ENCODE measurements at regions not wholly inside any gene's neighbourhood (a gene's known extent, or its start where the extent isn't known, plus 50 kb on each side); places are given as distances from the start of the nearest gene placed in this dataset.

GRCh38 chr5:2207416-2208238 is 324.9 kb upstream of the IRX4 start:
- H3K36me3 ChIP-seq (ENCODE audit: control insufficient read depth in 2 of 4, insufficient read depth in 4 of 4, low read length in 3 of 4), result no peaks in the 10 kb centered on the region
- CTCF ChIA-PET (ENCODE audit: partially characterized antibody), result interaction anchor here (0.9 to 2.5 kb wide), 8 partner anchors 10 to 479 kb away, joined by 3 to 5 read pairs (median 4); no protein-coding TSS in a partner anchor
- no peak overlapping the region for H3K56ac ChIP-seq (replicated peaks; ENCODE audit: insufficient read length, low read depth, low read length)
- H3K23ac ChIP-seq (ENCODE audit: insufficient read length), result no peak overlapping the region
- H2BK5ac ChIP-seq (ENCODE audit: low read depth, low read length), result no peak overlapping the region
- H2BK120ac ChIP-seq (replicated peaks; ENCODE audit: low read depth, low read length), result no peak overlapping the region
- no peak overlapping the region for H3K4me2 ChIP-seq (ENCODE audit: insufficient read depth in 1 of 2, low read depth in 2 of 2, low read length in 2 of 2)
- H3K79me2 ChIP-seq (ENCODE audit: control insufficient read depth in 1 of 2, insufficient read depth in 2 of 2, low read length in 2 of 2), result no peaks in the 10 kb centered on the region
- H2BK20ac ChIP-seq (ENCODE audit: low read length), result no peak overlapping the region
- no peaks in the 10 kb centered on the region for H3K79me1 ChIP-seq (ENCODE audit: low read depth, low read length)
- H2BK12ac ChIP-seq (ENCODE audit: low read depth, low read length), result peak overlapping the region; percentile 75; the same call in 1 of the 2 replicates
- H3K23me2 ChIP-seq (ENCODE audit: low read depth, low read length), result no peaks in the 10 kb centered on the region
- H3K4me1 ChIP-seq (replicated peaks in 1 of 4; ENCODE audit: control insufficient read depth in 3 of 4, insufficient read depth in 4 of 4, low read length in 3 of 4), result peaks cover 0 to 6% (median 4%) of the 10 kb centered on the region in 4 experiments; a peak in 4 of 7 replicates
- no peaks in the 10 kb centered on the region for H3K9me3 ChIP-seq (ENCODE audit: insufficient read depth in 2 of 2, low read depth in 1 of 2, low read length in 1 of 2)
- no peak for FAIRE-seq
- 0 out of 2 replicates have a peak overlapping the region, but pooled peaks have one; percentile 65 for H2AK5ac ChIP-seq (ENCODE audit: low read depth, low read length)
- no peak overlapping the region for H3K27ac ChIP-seq (ENCODE audit: low read depth, low read length)
- no peak overlapping the region for H3K9ac ChIP-seq (replicated peaks in 1 of 4; ENCODE audit: extremely low read depth in 1 of 4, low read depth in 3 of 4, low read length in 3 of 4)
- no peak overlapping the region; the same call in 1 of the 2 replicates for H3K18ac ChIP-seq (ENCODE audit: extremely low read depth, low read length)
- POLR2A ChIA-PET (ENCODE audit: partially characterized antibody), result no interaction called here
- H3K4ac ChIP-seq (replicated peaks; ENCODE audit: insufficient read length, low read depth, low read length), result no peak overlapping the region
- no peak overlapping the region for H3K4me3 ChIP-seq (ENCODE audit: extremely low read depth in 1 of 4, insufficient read depth in 2 of 4, low read depth in 3 of 4, low read length in 4 of 4)
- peak overlapping the region; percentile 92; the same call in 1 of the 2 replicates for H2BK15ac ChIP-seq (ENCODE audit: low read length)
- WGBS, 2 experiments (ENCODE audit: extremely low coverage in 1 of 2, insufficient coverage in 1 of 2, insufficient read length in 1 of 2, insufficient replicate concordance in 2 of 2, low coverage in 1 of 2, low lambda C conversion rate in 2 of 2, missing lambda C conversion rate in 1 of 2), result 54% methylated on average over 25 of the region's 25 CpGs; no CpG with 5 or more reads in 1 of the 2 experiments
- H3K27me3 ChIP-seq (replicated peaks in 1 of 4; ENCODE audit: control insufficient read depth in 3 of 4, extremely low read depth in 1 of 4, insufficient read depth in 3 of 4, low read length in 3 of 4), result no peaks in the 10 kb centered on the region; a peak in 2 of 7 replicates
- DNase-seq (ENCODE audit: low read depth in 1 of 2, low spot score in 2 of 2), result peak; percentile 46 to 80
- H4K20me1 ChIP-seq (replicated peaks in 1 of 2; ENCODE audit: control insufficient read depth in 1 of 2, insufficient read depth in 2 of 2, low read length in 2 of 2), result no peaks in the 10 kb centered on the region
- H4K91ac ChIP-seq (replicated peaks; ENCODE audit: insufficient read length, low read length), result no peak overlapping the region
- no peak overlapping the region for H4K5ac ChIP-seq (ENCODE audit: insufficient read length, low read depth, low read length)
- H3K14ac ChIP-seq (ENCODE audit: insufficient read length), result no peak overlapping the region
- H4K8ac ChIP-seq (ENCODE audit: extremely low read depth, insufficient read depth, low read length), result 0 out of 2 replicates have a peak overlapping the region, but pooled peaks have one; percentile 23
- no peak overlapping the region for H2AFZ ChIP-seq (ENCODE audit: low read length)
- TF ChIP-seq CBX8 (IDR thresholded peaks at IDR 0.05; ENCODE audit: borderline replicate concordance, low read depth, low read length) (no peak), NANOG (IDR thresholded peaks at IDR 0.05; ENCODE audit: insufficient read depth, low read depth, low read length, poor library complexity, severe bottlenecking) (no peak)

All from H1 (cell line).